NB4 (cell line): ENCODE measurements at regions not wholly inside any gene's neighbourhood (a gene's known extent, or its start where the extent isn't known, plus 50 kb on each side); places are given as distances from the start of the nearest gene placed in this dataset.

Experiments used
- DNase-seq: peaks from one replicate; pipeline ENCODE4 v3.0.0; 2010; ENCODE audit warnings: low read depth
- H3K4me3 ChIP-seq: one replicate; pipeline ENCODE4 v1.5.1; 2011; ENCODE audit warnings: mild to moderate bottlenecking, low read depth, low read length, moderate library complexity
- CTCF ChIP-seq: IDR thresholded peaks from one replicate; pipeline ENCODE4 v1.5.1; 2012; ENCODE audit warnings: low read depth, low read length
- MAX ChIP-seq: IDR thresholded peaks from 2 replicates; pipeline ENCODE4 v1.6.1; 2011; ENCODE audit warnings: low read depth, low read length
- MYC ChIP-seq: IDR thresholded peaks from 2 replicates; pipeline ENCODE4 v1.6.1; 2011; ENCODE audit warnings: low read depth, low read length
- POLR2A ChIP-seq: IDR thresholded peaks from 2 replicates; pipeline ENCODE4 v1.6.1; 2011; ENCODE audit warnings: mild to moderate bottlenecking; ENCODE audit not compliant: insufficient read length; ENCODE audit errors: extremely low read depth

- no peak overlapping the region for H3K4me3 ChIP-seq
- no peak for DNase-seq
- TF ChIP-seq CTCF (no peak), MAX (no peak), POLR2A (no peak), MYC (no peak)
Measured at GRCh38 chr11:82080160-82080559, 653.5 kb downstream of the FAM181B start.

- TF ChIP-seq MAX, result no peak
- TF ChIP-seq MYC, result no peak
- TF ChIP-seq POLR2A, result no peak
- TF ChIP-seq CTCF, result no peak
- DNase-seq, result no peak
- no peak overlapping the region for H3K4me3 ChIP-seq
Measured at GRCh38 chr11:82076126-82076525, 657.5 kb downstream of the FAM181B start.

GRCh38 chr11:82059505-82059904 is 674.2 kb downstream of the FAM181B start:
- TF ChIP-seq CTCF (no peak), MAX (no peak), MYC (no peak), POLR2A (no peak)
- H3K4me3 ChIP-seq, result no peak overlapping the region
- DNase-seq, result no peak

GRCh38 chr11:82056450-82056849 is 677.2 kb downstream of the FAM181B start:
- no peak for DNase-seq
- H3K4me3 ChIP-seq, result no peak overlapping the region
- no peak for TF ChIP-seq CTCF
- no peak for TF ChIP-seq POLR2A
- no peak for TF ChIP-seq MAX
- TF ChIP-seq MYC, result no peak

GRCh38 chr11:82049199-82049598 is 684.5 kb downstream of the FAM181B start:
- TF ChIP-seq POLR2A, result no peak
- TF ChIP-seq MYC, result no peak
- no peak for TF ChIP-seq MAX
- no peak for TF ChIP-seq CTCF
- H3K4me3 ChIP-seq, result no peak overlapping the region
- no peak for DNase-seq

- TF ChIP-seq CTCF (no peak), MAX (no peak), POLR2A (no peak), MYC (no peak)
- H3K4me3 ChIP-seq, result no peak overlapping the region
Measured at GRCh38 chr11:82047200-82047599, 686.5 kb downstream of the FAM181B start.

More at GRCh38 chr11:82047200-82047599, 686.5 kb downstream of the FAM181B start:
- no peak for DNase-seq
